NCI-H345 treated with DMSO at 0.1 percent for 48 hours (cell line): ENCODE measurements at regions not wholly inside any gene's neighbourhood (a gene's known extent, or its start where the extent isn't known, plus 50 kb on each side); places are given as distances from the start of the nearest gene placed in this dataset.
"Not testable (repeated sequence)": the region's sequence is repeated elsewhere in the genome, so short reads cannot be mapped to it uniquely, and the experiment has no call there.

Experiments
- DNase-seq: peaks from one replicate; lab custom pipeline; 2025; ENCODE audit not compliant: unreplicated experiment; lab: John Stamatoyannopoulos, UW

DNA sequence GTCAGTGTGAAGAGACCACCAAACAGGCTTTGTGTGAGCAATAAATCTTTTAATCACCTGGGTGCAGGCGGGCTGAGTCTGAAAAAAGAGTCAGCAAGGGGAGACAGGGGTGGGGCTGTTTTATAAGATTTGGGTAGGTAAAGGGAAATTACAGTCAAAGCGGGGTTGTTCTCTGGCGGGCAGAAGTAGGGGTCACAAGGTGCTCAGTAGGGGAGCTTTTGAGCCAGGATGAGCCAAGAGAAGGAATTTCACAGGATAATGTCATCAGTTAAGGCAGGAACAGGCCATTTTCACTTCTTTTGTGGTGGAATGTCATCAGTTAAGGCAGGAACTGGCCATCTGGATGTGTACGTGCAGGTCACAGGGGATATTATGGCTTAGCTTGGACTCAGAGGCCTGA is 372.6 kb upstream of the MEX3C start:
- not testable (repeated sequence) for DNase-seq

DNA sequence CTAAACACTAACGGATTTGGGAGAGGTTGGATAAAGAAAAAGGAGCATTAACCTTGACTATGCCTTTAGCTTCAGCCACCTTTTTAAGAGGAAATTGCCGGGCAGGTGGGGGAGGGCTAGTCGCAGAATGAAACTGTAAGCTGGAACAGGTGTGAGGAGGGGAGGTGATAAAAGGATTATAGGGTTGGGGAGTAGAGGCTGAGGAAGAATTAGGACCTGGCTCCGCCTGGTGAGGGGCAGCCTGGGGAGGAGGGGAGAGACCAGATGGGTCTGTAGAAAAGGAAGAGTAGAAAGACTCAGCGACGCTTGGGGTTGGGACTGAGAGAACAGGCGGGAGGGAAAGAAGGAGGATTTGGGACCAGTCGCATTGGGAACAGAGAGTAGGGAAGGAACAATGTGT is 376.4 kb upstream of the MEX3C start:
- not testable (repeated sequence) for DNase-seq

DNA sequence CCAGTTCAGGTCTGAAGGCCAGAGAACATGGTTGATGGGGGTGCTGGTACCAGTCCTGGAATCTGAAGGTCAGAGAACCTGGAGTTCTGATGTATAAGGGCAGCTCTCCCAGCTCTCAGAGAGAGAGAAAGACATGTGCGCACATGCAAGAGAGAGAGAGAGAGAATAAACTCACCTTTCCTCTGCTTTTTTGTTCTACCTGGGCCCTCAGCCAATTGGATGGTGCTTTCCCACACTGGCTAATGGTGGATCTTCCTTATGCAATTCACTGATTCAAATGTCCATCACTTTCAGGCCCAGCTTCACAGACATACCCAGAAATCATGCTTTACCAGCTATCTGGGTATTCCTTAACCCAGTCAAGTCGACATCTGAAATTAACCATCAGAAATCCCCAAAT is 377.7 kb upstream of the MEX3C start:
- no peak for DNase-seq

DNA sequence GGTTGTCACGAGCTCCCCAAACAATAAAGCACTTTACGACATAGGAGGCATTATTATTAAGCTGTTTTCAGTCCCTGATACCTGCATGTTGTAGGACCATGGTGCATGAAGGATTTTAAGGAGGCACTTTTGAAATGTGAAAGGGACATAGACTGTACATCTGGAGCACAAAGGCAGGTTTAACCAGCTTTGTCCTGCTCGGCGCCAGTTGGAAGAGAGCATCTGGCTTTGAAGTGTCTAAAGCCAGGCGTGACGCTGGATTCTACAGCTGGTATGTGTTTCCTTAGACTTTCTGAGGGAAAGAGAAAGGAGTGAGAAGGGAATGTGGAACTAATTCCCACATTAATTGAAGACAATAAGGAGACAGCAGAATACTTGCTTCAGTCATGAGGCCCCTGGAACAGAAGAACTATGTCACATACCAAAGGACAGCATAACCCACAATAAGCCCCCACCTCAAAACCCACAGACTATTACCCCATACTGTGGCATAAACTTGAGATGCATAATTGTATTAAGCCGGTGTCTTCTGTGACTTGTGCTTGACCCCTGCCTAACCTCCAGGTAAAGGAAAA is 381.0 kb upstream of the MEX3C start:
- no peak for DNase-seq

DNA sequence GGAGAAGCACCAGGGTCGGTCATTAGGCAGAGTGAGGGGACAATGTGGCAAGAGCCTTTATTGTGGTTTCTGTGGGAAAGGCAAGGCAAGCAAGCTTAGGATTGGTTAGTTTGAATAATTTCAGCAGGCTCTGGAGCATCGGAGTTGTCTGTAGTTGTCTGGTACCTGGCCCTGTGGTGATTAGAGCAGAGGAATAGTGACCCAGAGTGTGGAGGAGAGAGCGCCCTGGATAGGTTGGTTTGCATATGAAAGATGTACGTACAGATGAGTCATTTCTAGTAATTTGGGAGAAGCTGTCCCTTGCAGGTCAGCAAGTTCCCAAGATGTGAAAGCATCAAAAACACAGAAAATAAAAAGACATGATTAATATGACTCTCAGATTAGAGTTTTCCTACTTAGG is 383.1 kb upstream of the MEX3C start:
- no peak for DNase-seq

DNA sequence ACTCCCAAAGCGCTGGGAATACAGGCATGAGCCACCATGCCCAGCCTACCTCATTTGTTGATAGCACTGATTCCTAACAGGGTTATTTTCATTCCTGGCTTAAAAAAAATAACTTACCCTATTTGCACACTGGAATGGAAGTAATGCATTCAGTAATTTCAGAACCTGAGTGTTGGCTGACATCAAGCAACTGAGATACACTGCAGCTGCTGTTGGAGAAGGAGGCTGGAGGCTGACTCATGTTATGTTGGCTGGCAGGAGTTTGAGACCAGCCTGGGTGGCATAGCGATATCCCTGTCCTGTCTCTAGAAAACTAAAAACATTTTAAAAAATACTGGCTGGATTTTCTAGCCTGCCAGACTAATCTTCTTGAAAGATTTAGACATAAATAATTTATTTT is 385.1 kb upstream of the MEX3C start:
- DNase-seq = no peak

DNA sequence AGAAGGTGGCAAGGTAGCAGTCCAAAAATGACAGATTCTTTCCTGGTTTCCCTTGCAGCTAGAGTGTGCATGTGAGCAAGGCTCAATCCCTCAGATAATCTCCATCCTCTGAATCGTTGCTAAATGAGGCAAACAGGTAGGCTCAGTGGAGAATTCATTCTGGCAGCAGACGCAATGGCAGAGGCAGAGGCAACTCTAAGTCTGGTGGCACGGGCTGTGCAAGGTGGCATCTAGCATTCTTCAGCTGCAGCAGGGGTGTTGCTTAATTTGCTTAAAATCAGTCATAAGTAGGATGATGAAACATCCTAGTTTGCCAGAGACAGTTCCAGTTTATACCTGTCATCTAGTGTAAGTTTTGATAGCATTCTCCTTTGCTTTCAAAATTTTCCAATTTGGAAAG is 391.1 kb upstream of the MEX3C start:
- DNase-seq = no peak

DNA sequence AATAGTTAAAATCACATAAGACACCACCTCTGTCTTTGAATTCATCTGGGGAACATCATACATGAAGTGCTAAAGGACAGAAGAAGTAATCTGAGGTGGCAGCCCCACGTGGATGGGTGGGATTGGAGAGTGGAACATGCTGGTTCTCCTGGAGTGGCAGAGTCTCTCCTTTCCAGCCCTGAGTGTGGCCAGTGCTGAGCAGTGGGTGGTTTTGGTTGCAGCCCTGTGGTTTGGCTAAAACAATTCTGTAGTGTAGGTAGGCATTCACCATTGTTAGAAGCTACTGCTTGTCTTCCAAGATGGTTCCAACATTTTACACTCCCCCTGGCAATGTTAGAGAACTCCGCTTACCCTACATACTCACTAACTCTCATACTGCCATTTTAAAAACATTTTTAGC is 396.4 kb upstream of the MEX3C start:
- DNase-seq = no peak

DNA sequence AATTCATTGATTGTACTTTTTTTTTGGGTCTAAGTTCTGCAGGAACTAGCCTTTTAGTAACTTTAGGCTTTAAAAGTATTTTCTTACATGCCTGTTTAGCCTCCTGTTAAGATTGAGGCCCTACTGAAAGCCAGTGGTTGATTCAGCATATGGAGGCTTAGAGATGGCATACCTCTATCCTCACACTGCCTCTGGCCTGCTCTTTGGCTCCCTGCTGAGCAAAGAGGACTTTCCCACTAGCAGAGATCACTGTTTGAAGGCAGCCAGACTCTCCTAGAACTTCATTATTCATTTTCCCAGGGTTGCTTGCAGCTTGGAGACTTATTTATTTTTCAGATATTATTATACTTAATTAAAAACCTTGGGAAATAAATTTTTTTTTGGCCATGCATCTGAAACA is 405.6 kb upstream of the MEX3C start:
- no peak for DNase-seq

GRCh38 chr18:51603551-51603950 is 406.1 kb upstream of the MEX3C start:
- no peak for DNase-seq

GRCh38 chr18:51610481-51610880 is 413.0 kb upstream of the MEX3C start:
- DNase-seq = no peak

GRCh38 chr18:51611326-51611725 is 413.8 kb upstream of the MEX3C start:
- DNase-seq = no peak

- no peak for DNase-seq
These were observed 416.6 kb upstream of the MEX3C start for GRCh38 chr18:51614033-51614432.

- no peak for DNase-seq
These were observed 417.6 kb upstream of the MEX3C start for GRCh38 chr18:51614967-51615571.

DNA sequence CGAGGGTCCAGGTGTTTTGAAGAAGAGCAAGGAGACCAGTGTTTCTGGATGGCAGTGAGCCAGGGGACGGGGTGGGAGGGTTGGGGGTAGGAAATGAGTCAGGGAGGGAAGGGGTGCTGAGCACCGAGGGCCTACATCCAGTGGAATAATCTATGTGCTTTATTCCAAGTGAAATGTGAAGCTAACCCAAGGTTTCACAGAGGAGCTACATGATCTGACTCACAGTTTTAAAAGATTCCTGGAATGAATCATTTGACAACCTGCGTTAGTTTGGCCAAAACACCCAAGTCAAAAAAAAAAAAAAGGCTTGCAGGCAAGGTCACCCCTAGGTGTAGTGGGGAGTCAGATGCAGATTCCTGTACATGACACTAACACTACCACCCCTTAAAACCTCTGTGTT is 419.7 kb upstream of the MEX3C start:
- DNase-seq = no peak

- DNase-seq = no peak
These were observed 420.2 kb upstream of the MEX3C start for GRCh38 chr18:51617572-51618260.

GRCh38 chr18:51619283-51619682 is 421.8 kb upstream of the MEX3C start:
- DNase-seq = no peak

DNA sequence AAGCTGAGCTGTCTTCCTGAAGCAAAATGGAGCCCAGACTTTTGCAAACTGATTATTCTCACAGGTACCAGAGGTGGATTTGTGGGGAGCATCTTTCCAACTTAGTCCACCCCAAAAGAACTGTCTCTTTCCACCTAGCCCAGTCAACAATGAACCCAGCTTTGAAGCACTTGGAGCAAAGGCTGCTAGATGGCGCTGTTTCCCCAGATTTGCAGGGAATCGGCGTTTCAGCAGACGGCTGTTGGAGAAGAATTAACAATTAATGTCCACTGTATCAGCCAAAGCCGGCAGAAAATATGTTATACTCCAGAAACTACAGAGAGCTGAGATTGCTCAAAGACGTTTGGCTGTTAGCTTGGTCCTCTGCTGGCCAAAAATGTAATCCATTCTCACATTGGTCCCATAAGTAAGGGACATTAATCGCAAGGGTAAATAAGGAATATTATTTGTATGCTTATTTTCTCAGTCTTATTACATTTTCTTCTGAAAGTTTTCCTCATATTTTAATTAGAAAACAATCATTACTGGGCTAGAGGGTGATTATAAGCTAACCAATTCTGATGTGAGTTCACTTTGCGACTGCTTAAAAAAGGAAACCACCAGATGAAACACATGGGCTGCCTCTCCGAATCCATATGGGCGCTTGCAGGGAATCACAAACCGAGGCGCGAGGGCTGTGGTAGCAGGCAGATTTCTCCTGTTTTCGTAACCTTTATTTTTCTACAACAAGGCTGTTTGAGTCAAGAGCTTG is 423.8 kb upstream of the MEX3C start:
- DNase-seq = peak; percentile 42

DNA sequence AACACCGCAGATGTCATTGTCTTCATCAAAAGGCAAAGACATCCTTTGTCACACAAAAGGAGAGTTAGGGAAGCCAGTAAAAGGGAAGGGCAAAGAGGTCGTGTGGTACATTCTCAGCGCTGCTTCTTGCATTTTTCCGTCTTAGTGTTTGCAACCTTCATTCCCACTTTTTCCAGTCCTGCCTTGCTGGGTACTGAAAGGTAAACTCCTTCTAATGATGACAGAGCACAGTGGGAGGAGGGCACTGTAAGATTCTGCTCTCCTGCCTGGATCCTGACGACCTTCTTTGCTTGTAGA is 424.3 kb upstream of the MEX3C start:
- no peak for DNase-seq

DNA sequence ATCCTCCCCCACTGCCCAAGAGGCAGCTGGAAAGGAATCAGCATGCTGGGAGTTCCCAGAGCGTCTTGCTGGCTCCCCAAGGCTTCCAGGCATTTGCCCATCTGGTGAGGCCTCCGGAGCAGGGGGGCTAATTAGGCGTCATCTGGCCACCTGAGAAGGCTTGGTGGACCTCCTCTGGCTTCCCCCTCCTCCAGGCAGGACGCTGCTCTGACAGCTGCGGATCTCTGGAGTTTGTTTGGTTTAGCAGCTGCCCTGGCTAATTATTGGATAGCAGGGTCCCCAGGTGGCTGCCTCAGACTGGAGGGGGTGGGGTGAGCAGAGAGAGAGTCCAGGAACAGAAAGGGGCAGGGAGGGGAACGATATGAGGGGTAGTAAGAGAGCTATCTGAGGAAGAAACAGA is 425.2 kb upstream of the MEX3C start:
- no peak for DNase-seq

GRCh38 chr18:51623653-51624052 is 426.2 kb upstream of the MEX3C start:
- DNase-seq = no peak

DNA sequence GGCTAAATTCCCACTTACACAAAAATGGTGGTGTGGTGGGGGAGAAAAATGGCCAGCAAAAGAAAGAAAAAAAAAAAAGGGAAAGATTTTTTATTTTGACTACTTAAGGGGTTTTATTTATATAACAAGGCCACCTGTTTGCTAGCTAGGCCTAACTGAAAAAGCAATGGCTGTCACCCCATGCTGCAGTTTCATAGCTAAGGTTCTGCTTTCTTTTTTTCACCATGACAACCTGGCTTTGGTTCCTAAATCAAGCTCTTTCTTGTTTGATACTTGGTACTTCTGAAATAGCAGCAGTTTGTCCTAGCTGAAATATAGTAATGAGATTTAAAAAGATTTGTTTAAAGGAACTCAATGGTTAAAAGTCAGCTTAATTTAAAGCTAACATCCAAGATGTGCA is 433.2 kb upstream of the MEX3C start:
- no peak for DNase-seq
